Activated CD8-positive, alpha-beta T cell treated with anti-CD3 and anti-CD28 coated beads for 36 hours (primary cell): ENCODE measurements at regions not wholly inside any gene's neighbourhood (a gene's known extent, or its start where the extent isn't known, plus 50 kb on each side); places are given as distances from the start of the nearest gene placed in this dataset.

ENCODE experiments used
- ATAC-seq: fragments of 200-7000 bp; cut with Tn5 transposase; one replicate; pipeline ENCODE4 v1.10.0; 2021; ENCODE audit warnings: mild to moderate bottlenecking, moderate library complexity
- CTCF ChIA-PET: fragments of 350-600 bp; sonication (Branson Sonifier 250); formaldehyde crosslinking; loops from one replicate; lab custom pipeline; 2021; ENCODE audit warnings: antibody characterized with exemption; lab: Charles Lee
- POLR2A ChIA-PET: fragments of 350-600 bp; sonication (Branson Sonifier 250); formaldehyde crosslinking; loops from one replicate; lab custom pipeline; 2021; ENCODE audit warnings: antibody characterized with exemption; lab: Charles Lee
- DNase-seq: peaks from one replicate; pipeline ENCODE4 v3.0.0-alpha.2; 2020
- H3K27ac Mint-ChIP-seq: one replicate; pipeline ENCODE4 v1.8.0; 2021; ENCODE audit warnings: mild to moderate bottlenecking, mixed read lengths
- H3K27me3 Mint-ChIP-seq: one replicate; pipeline ENCODE4 v1.8.0; 2021; ENCODE audit warnings: mixed read lengths
- H3K36me3 Mint-ChIP-seq: one replicate; pipeline ENCODE4 v1.8.0; 2021; ENCODE audit warnings: low read depth, mixed read lengths
- H3K4me1 Mint-ChIP-seq: one replicate; pipeline ENCODE4 v1.8.0; 2021; ENCODE audit warnings: low read depth, mixed read lengths
- H3K4me3 Mint-ChIP-seq: one replicate; pipeline ENCODE4 v1.8.0; 2021; ENCODE audit warnings: mild to moderate bottlenecking, moderate library complexity, mixed read lengths
- H3K9me3 Mint-ChIP-seq: one replicate; pipeline ENCODE4 v1.8.0; 2021; ENCODE audit warnings: mixed read lengths
- intact Hi-C: fragments of 100-400 bp; cut with micrococcal nuclease; formaldehyde crosslinking; loops from one replicate; pipeline ENCODE4 v1.10.0; 2022
- TF ChIP-seq, protein P1 (sequence below): fragments of 200-600 bp; IDR thresholded peaks from one replicate; pipeline ENCODE4 v1.8.0; 2022; ENCODE audit warnings: antibody characterized with exemption, mild to moderate bottlenecking

- POLR2A ChIA-PET: no interaction called here
- intact Hi-C loops: no loop called here
- ATAC-seq (no peak), DNase-seq (no peak)
- H3K27ac Mint-ChIP-seq: no peak overlapping the region
- CTCF ChIA-PET: no interaction called here
- H3K4me3 Mint-ChIP-seq: no peak overlapping the region
- TF ChIP-seq, protein P1, sequence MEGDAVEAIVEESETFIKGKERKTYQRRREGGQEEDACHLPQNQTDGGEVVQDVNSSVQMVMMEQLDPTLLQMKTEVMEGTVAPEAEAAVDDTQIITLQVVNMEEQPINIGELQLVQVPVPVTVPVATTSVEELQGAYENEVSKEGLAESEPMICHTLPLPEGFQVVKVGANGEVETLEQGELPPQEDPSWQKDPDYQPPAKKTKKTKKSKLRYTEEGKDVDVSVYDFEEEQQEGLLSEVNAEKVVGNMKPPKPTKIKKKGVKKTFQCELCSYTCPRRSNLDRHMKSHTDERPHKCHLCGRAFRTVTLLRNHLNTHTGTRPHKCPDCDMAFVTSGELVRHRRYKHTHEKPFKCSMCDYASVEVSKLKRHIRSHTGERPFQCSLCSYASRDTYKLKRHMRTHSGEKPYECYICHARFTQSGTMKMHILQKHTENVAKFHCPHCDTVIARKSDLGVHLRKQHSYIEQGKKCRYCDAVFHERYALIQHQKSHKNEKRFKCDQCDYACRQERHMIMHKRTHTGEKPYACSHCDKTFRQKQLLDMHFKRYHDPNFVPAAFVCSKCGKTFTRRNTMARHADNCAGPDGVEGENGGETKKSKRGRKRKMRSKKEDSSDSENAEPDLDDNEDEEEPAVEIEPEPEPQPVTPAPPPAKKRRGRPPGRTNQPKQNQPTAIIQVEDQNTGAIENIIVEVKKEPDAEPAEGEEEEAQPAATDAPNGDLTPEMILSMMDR: no peak
- no peaks in the 10 kb centered on the region for H3K27me3 Mint-ChIP-seq
- no peaks in the 10 kb centered on the region for H3K36me3 Mint-ChIP-seq
- H3K4me1 Mint-ChIP-seq: no peaks in the 10 kb centered on the region
- no peaks in the 10 kb centered on the region for H3K9me3 Mint-ChIP-seq
These were observed 50.0 kb upstream of the LIMCH1 start for GRCh38 chr4:41487868-41488440.
